ENCODE measurements at regions not wholly inside any gene's neighbourhood (a gene's known extent, or its start where the extent isn't known, plus 50 kb on each side); places are given as distances from the start of the nearest gene placed in this dataset.

DNA sequence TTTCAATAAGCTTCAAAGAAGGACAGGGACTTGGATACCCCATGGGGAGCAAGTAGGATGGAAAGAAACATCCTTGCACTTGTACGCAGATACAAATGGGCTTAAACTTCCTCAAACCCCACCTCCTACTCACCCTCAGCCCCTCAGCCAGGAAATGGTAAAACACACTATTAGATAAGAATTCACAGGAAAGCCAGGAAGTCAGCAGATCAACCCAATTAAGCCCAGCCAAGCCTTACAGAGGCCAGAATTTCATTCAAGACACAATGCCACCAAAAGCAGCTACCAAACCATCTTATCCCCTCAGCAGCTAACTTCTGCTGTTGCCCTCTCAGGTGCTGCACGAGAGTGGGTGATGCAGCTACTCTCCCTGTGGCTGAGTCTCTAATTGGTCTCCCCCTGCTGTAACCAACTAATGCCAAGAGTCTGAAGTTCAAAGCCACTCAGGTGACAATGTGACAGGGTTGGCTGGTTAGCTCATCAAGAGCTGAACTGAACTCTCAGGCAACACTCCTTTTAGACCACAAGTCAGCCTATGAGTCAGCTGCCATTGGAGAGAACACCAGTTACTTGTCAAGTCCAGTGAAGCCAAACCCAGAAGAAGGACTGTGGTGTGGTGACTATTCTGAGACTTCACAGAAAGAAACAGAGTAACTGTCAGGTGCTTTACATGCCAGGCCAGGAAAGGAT, 201.9 kb downstream of the ZNF608 start (continued):
- TF ChIP-seq, protein P1, sequence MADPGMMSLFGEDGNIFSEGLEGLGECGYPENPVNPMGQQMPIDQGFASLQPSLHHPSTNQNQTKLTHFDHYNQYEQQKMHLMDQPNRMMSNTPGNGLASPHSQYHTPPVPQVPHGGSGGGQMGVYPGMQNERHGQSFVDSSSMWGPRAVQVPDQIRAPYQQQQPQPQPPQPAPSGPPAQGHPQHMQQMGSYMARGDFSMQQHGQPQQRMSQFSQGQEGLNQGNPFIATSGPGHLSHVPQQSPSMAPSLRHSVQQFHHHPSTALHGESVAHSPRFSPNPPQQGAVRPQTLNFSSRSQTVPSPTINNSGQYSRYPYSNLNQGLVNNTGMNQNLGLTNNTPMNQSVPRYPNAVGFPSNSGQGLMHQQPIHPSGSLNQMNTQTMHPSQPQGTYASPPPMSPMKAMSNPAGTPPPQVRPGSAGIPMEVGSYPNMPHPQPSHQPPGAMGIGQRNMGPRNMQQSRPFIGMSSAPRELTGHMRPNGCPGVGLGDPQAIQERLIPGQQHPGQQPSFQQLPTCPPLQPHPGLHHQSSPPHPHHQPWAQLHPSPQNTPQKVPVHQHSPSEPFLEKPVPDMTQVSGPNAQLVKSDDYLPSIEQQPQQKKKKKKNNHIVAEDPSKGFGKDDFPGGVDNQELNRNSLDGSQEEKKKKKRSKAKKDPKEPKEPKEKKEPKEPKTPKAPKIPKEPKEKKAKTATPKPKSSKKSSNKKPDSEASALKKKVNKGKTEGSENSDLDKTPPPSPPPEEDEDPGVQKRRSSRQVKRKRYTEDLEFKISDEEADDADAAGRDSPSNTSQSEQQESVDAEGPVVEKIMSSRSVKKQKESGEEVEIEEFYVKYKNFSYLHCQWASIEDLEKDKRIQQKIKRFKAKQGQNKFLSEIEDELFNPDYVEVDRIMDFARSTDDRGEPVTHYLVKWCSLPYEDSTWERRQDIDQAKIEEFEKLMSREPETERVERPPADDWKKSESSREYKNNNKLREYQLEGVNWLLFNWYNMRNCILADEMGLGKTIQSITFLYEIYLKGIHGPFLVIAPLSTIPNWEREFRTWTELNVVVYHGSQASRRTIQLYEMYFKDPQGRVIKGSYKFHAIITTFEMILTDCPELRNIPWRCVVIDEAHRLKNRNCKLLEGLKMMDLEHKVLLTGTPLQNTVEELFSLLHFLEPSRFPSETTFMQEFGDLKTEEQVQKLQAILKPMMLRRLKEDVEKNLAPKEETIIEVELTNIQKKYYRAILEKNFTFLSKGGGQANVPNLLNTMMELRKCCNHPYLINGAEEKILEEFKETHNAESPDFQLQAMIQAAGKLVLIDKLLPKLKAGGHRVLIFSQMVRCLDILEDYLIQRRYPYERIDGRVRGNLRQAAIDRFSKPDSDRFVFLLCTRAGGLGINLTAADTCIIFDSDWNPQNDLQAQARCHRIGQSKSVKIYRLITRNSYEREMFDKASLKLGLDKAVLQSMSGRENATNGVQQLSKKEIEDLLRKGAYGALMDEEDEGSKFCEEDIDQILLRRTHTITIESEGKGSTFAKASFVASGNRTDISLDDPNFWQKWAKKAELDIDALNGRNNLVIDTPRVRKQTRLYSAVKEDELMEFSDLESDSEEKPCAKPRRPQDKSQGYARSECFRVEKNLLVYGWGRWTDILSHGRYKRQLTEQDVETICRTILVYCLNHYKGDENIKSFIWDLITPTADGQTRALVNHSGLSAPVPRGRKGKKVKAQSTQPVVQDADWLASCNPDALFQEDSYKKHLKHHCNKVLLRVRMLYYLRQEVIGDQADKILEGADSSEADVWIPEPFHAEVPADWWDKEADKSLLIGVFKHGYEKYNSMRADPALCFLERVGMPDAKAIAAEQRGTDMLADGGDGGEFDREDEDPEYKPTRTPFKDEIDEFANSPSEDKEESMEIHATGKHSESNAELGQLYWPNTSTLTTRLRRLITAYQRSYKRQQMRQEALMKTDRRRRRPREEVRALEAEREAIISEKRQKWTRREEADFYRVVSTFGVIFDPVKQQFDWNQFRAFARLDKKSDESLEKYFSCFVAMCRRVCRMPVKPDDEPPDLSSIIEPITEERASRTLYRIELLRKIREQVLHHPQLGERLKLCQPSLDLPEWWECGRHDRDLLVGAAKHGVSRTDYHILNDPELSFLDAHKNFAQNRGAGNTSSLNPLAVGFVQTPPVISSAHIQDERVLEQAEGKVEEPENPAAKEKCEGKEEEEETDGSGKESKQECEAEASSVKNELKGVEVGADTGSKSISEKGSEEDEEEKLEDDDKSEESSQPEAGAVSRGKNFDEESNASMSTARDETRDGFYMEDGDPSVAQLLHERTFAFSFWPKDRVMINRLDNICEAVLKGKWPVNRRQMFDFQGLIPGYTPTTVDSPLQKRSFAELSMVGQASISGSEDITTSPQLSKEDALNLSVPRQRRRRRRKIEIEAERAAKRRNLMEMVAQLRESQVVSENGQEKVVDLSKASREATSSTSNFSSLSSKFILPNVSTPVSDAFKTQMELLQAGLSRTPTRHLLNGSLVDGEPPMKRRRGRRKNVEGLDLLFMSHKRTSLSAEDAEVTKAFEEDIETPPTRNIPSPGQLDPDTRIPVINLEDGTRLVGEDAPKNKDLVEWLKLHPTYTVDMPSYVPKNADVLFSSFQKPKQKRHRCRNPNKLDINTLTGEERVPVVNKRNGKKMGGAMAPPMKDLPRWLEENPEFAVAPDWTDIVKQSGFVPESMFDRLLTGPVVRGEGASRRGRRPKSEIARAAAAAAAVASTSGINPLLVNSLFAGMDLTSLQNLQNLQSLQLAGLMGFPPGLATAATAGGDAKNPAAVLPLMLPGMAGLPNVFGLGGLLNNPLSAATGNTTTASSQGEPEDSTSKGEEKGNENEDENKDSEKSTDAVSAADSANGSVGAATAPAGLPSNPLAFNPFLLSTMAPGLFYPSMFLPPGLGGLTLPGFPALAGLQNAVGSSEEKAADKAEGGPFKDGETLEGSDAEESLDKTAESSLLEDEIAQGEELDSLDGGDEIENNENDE (IDR thresholded peaks at IDR 0.05; ENCODE audit: insufficient replicate concordance, low read length) = no peak
- no peak for TF ChIP-seq ZNF274 (IDR thresholded peaks at IDR 0.05; ENCODE audit: borderline replicate concordance, extremely low read depth, low read length)
- TF ChIP-seq PHF8 (conservative IDR thresholded peaks at IDR 0.05; ENCODE audit: low read depth, low read length) = no peak
- TF ChIP-seq FOSL1 (IDR thresholded peaks at IDR 0.05; ENCODE audit: insufficient read depth, low read depth, low read length) = no peak
- no peak for TF ChIP-seq NANOG (IDR thresholded peaks at IDR 0.05; ENCODE audit: insufficient read depth, low read depth, low read length, poor library complexity, severe bottlenecking)
- TF ChIP-seq POU5F1 (IDR thresholded peaks at IDR 0.05; ENCODE audit: low read depth, low read length) = no peak
- TF ChIP-seq, protein P2, sequence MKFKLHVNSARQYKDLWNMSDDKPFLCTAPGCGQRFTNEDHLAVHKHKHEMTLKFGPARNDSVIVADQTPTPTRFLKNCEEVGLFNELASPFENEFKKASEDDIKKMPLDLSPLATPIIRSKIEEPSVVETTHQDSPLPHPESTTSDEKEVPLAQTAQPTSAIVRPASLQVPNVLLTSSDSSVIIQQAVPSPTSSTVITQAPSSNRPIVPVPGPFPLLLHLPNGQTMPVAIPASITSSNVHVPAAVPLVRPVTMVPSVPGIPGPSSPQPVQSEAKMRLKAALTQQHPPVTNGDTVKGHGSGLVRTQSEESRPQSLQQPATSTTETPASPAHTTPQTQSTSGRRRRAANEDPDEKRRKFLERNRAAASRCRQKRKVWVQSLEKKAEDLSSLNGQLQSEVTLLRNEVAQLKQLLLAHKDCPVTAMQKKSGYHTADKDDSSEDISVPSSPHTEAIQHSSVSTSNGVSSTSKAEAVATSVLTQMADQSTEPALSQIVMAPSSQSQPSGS (IDR thresholded peaks at IDR 0.05; ENCODE audit: low read length) = no peak
- no peak for TF ChIP-seq CTBP2 (IDR thresholded peaks at IDR 0.05; ENCODE audit: borderline replicate concordance, insufficient read depth, insufficient read length, low read length)
- no peak for TF ChIP-seq YY1 (IDR thresholded peaks at IDR 0.05; ENCODE audit: low read depth, low read length)

All from H1 (cell line).